Spleen (tissue), 11 donors: ENCODE measurements at regions not wholly inside any gene's neighbourhood (a gene's known extent, or its start where the extent isn't known, plus 50 kb on each side); places are given as distances from the start of the nearest gene placed in this dataset.

Source experiments
- DNase-seq: peaks from one replicate; pipeline ENCODE4 v3.0.0-alpha.2; 2020
- H3K27ac ChIP-seq, 8 donors: fragments of 200-600 bp; sonication (generic) in 7 of 8; 1 replicate in 4 of 8; 2 replicates in 4 of 8; pipeline versions ENCODE4 v1.5.0 to v1.8.0; 2016 to 2021; ENCODE audit warnings: inconsistent platforms in 4 of 8, mild to moderate bottlenecking in 4 of 8, moderate library complexity in 1 of 8
- H3K27me3 ChIP-seq, 7 donors: fragments of 200-600 bp; sonication (generic) in 6 of 7; replicated peaks in 1 of 7; 1 replicate in 4 of 7; 2 replicates in 3 of 7; pipeline versions ENCODE4 v1.5.0 to v1.8.0; 2016 to 2021; ENCODE audit warnings: inconsistent platforms in 3 of 7, mild to moderate bottlenecking in 1 of 7
- H3K36me3 ChIP-seq, 6 donors: fragments of 200-600 bp; sonication (generic) in 5 of 6; 1 replicate in 4 of 6; 2 replicates in 2 of 6; pipeline versions ENCODE4 v1.5.0 to v1.8.0; 2016 to 2021; ENCODE audit warnings: inconsistent platforms in 2 of 6
- H3K4me1 ChIP-seq, 6 donors: fragments of 200-600 bp; sonication (generic) in 5 of 6; 1 replicate in 3 of 6; 2 replicates in 3 of 6; pipeline versions ENCODE4 v1.5.0 to v1.8.0; 2016 to 2021; ENCODE audit warnings: inconsistent platforms in 3 of 6
- H3K4me3 ChIP-seq, 8 donors: fragments of 200-600 bp; sonication (generic) in 7 of 8; 1 replicate in 4 of 8; 2 replicates in 4 of 8; pipeline versions ENCODE4 v1.5.0 to v1.8.0; 2016 to 2021; ENCODE audit warnings: inconsistent platforms in 4 of 8, mild to moderate bottlenecking in 4 of 8, moderate library complexity in 2 of 8
- H3K9me3 ChIP-seq, 8 donors: fragments of 200-600 bp; sonication (generic) in 7 of 8; 1 replicate in 4 of 8; 2 replicates in 4 of 8; pipeline versions ENCODE4 v1.5.0 to v1.8.0; 2016 to 2021; ENCODE audit warnings: inconsistent platforms in 4 of 8
- CTCF ChIP-seq, 11 experiments: fragments of 200-600 bp in 7 of 11; fragments of 450-650 bp in 4 of 11; sonication (generic) in 4 of 11; IDR thresholded peaks in 8 of 11; conservative IDR thresholded peaks in 3 of 11; 1 replicate in 7 of 11; 2 replicates in 4 of 11; pipeline versions ENCODE4 v1.4.0 to v1.8.0; 2016 to 2021; ENCODE audit warnings: antibody characterized with exemption in 11 of 11, inconsistent platforms in 4 of 11, mild to moderate bottlenecking in 1 of 11
- POLR2A ChIP-seq, 3 donors: fragments of 450-650 bp; IDR thresholded peaks; one replicate each; pipeline ENCODE4 v1.5.1; 2017; ENCODE audit warnings: antibody characterized with exemption in 3 of 3, mild to moderate bottlenecking in 1 of 3
- POLR2AphosphoS5 ChIP-seq, 3 donors: sonication (generic); formaldehyde crosslinking; IDR thresholded peaks; one replicate each; pipeline ENCODE4 v1.5.1; 2017; ENCODE audit warnings: antibody characterized with exemption in 3 of 3
- WGBS, 5 donors: extraction: QIAGEN DNeasy Blood & Tissue Kit in 3 of 5; methylation state at CpG; one replicate each; pipeline versions ENCODE4 v1.1.5 to v1.1.7; 2013 to 2018; 5-methylcytosine and 5-hydroxymethylcytosine counted together
- intact Hi-C: fragments of 100-400 bp; cut with DNase I; formaldehyde crosslinking; loops from one replicate; pipeline ENCODE4 v1.15.0; 2023; ENCODE audit warnings: low total_unique reads
- donor health status: healthy with polysubstance abuse.
- donor health status: DM: no; HTN: no; CAD: no; lungs with moderate emphysema.
- donor health status: DM: no; HTN: no; CAD: no.
- donor health status: Bipolar disorder and iron deficiency.
- donor health status: healthy.
- donor health status: DM: no; HTN: no; CAD: no.
- donor health status: DM: yes; HTN: yes; CAD: no.

- H3K4me3 ChIP-seq, result no peak overlapping the region
- TF ChIP-seq POLR2AphosphoS5 (IDR thresholded peaks at IDR 0.05), result no peak
- TF ChIP-seq CTCF (IDR thresholded peaks at IDR 0.05 in 8 of 11, conservative IDR thresholded peaks at IDR 0.05 in 3 of 11), result no peak
- no peak for TF ChIP-seq POLR2A (IDR thresholded peaks at IDR 0.05)
- peaks cover 0 to 4% (median 0%) of the 10 kb centered on the region in 8 donors for H3K9me3 ChIP-seq
- peak; percentile 66 for DNase-seq
- H3K27me3 ChIP-seq, result no peaks in the 10 kb centered on the region
- intact Hi-C loops, result no loop called here
- no peaks in the 10 kb centered on the region for H3K4me1 ChIP-seq
- 78 to 92% (median 81%) methylated on average over 8 to 9 of the region's 9 CpGs for WGBS, 5 donors
- no peak overlapping the region for H3K27ac ChIP-seq
- no peaks in the 10 kb centered on the region for H3K36me3 ChIP-seq
Observed at GRCh38 chr13:63396746-63397145, 1981.1 kb upstream of the PCDH20 start.

- Histone ChIP-seq H3K4me3 (no peak overlapping the region), H3K4me1 (no peaks in the 10 kb centered on the region), H3K27ac (no peak overlapping the region), H3K27me3 (no peaks in the 10 kb centered on the region), H3K9me3 (peaks cover 0 to 9% (median 0%) of the 10 kb centered on the region in 8 donors), H3K36me3 (no peaks in the 10 kb centered on the region)
- no peak for DNase-seq
- WGBS, 5 donors, result 75 to 83% (median 78%) methylated on average over 3 of the region's 3 CpGs
- intact Hi-C loops, result no loop called here
- TF ChIP-seq CTCF (IDR thresholded peaks at IDR 0.05 in 8 of 11, conservative IDR thresholded peaks at IDR 0.05 in 3 of 11) (no peak), POLR2A (IDR thresholded peaks at IDR 0.05) (no peak), POLR2AphosphoS5 (IDR thresholded peaks at IDR 0.05) (no peak)
Observed at GRCh38 chr13:63393112-63393511, 1977.5 kb upstream of the PCDH20 start.

GRCh38 chr13:63389756-63390155, 1974.1 kb upstream of the PCDH20 start:
- no peak overlapping the region for H3K4me3 ChIP-seq
- WGBS, 5 donors, result 69 to 94% (median 78%) methylated on average over 1 of the region's 1 CpG

More at GRCh38 chr13:63389756-63390155, 1974.1 kb upstream of the PCDH20 start:
- intact Hi-C loops, result no loop called here
- H3K27me3 ChIP-seq, result no peaks in the 10 kb centered on the region
- DNase-seq, result no peak
- no peaks in the 10 kb centered on the region for H3K4me1 ChIP-seq
- H3K36me3 ChIP-seq, result no peaks in the 10 kb centered on the region
- TF ChIP-seq POLR2A (IDR thresholded peaks at IDR 0.05) (no peak), POLR2AphosphoS5 (IDR thresholded peaks at IDR 0.05) (no peak), CTCF (IDR thresholded peaks at IDR 0.05 in 8 of 11, conservative IDR thresholded peaks at IDR 0.05 in 3 of 11) (no peak)
- H3K27ac ChIP-seq, result no peak overlapping the region
- H3K9me3 ChIP-seq, result peaks cover 0 to 6% (median 0%) of the 10 kb centered on the region in 8 donors
